NB4 (cell line): ENCODE measurements at regions not wholly inside any gene's neighbourhood (a gene's known extent, or its start where the extent isn't known, plus 50 kb on each side); places are given as distances from the start of the nearest gene placed in this dataset.
"Not testable (repeated sequence)": the region's sequence is repeated elsewhere in the genome, so short reads cannot be mapped to it uniquely, and the experiment has no call there.

ENCODE experiments used
- DNase-seq: peaks from one replicate; pipeline ENCODE4 v3.0.0; 2010; ENCODE audit warnings: low read depth
- H3K4me3 ChIP-seq: one replicate; pipeline ENCODE4 v1.5.1; 2011; ENCODE audit warnings: mild to moderate bottlenecking, low read depth, low read length, moderate library complexity
- CTCF ChIP-seq: IDR thresholded peaks from one replicate; pipeline ENCODE4 v1.5.1; 2012; ENCODE audit warnings: low read depth, low read length
- MAX ChIP-seq: IDR thresholded peaks from 2 replicates; pipeline ENCODE4 v1.6.1; 2011; ENCODE audit warnings: low read depth, low read length
- MYC ChIP-seq: IDR thresholded peaks from 2 replicates; pipeline ENCODE4 v1.6.1; 2011; ENCODE audit warnings: low read depth, low read length
- POLR2A ChIP-seq: IDR thresholded peaks from 2 replicates; pipeline ENCODE4 v1.6.1; 2011; ENCODE audit warnings: mild to moderate bottlenecking; ENCODE audit not compliant: insufficient read length; ENCODE audit errors: extremely low read depth

GRCh38 chr20:54346276-54346675 lies 129.1 kb upstream of the DOK5 start:
- H3K4me3 ChIP-seq = no peak overlapping the region
- TF ChIP-seq MYC (no peak), MAX (no peak), POLR2A (no peak), CTCF (no peak)
- peak; percentile 40 for DNase-seq

- no peak for DNase-seq
- TF ChIP-seq POLR2A = no peak
Measured at GRCh38 chr20:54347166-54347833, 128.1 kb upstream of the DOK5 start.

GRCh38 chr20:54350415-54350814 lies 125.0 kb upstream of the DOK5 start:
- DNase-seq = no peak
- H3K4me3 ChIP-seq = no peak overlapping the region
- TF ChIP-seq MAX (no peak), MYC (no peak), CTCF (no peak), POLR2A (no peak)

More at GRCh38 chr20:54347166-54347833, 128.1 kb upstream of the DOK5 start:
- no peak overlapping the region for H3K4me3 ChIP-seq

- no peak overlapping the region for H3K4me3 ChIP-seq
- DNase-seq = no peak
- TF ChIP-seq MYC (no peak), MAX (no peak), POLR2A (no peak), CTCF (no peak)
Measured at GRCh38 chr20:54351371-54352136, 123.8 kb upstream of the DOK5 start.

GRCh38 chr20:54352541-54352940 lies 122.9 kb upstream of the DOK5 start:
- not testable (repeated sequence) for DNase-seq, H3K4me3 ChIP-seq

- no peak overlapping the region for H3K4me3 ChIP-seq
- no peak for DNase-seq
- TF ChIP-seq MAX (no peak), POLR2A (no peak), CTCF (no peak), MYC (no peak)
Measured at GRCh38 chr20:54353292-54353691, 122.1 kb upstream of the DOK5 start.
